ENCODE measurements at regions not wholly inside any gene's neighbourhood (a gene's known extent, or its start where the extent isn't known, plus 50 kb on each side); places are given as distances from the start of the nearest gene placed in this dataset.

DNA sequence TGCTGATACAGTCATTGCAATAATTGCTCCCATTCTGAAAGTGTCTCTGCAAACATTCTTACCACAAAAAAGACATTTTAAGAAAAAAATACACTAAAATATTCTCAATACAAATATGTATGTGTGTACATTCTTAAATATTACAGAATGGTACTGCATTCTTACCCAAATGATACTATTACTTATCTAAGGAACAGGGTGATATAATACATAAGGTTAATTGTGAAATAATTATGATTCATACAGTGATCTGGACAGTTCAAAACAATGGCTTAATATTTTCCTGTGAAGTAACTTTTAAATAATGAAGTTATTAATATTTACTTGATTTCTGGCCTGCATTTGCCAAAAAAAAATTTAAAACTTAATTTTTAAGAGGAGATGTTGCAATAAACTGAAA lies 694.6 kb downstream of the TUSC7 start:
- no peak for DNase-seq (ENCODE audit: low read depth in 3 of 3)

- DNase-seq (ENCODE audit: low read depth in 3 of 3), result no peak
Measured at GRCh38 chr3:117404730-117405129, 695.2 kb downstream of the TUSC7 start.

GRCh38 chr3:117405359-117405758 lies 695.8 kb downstream of the TUSC7 start:
- DNase-seq (ENCODE audit: low read depth in 3 of 3), result no peak

DNA sequence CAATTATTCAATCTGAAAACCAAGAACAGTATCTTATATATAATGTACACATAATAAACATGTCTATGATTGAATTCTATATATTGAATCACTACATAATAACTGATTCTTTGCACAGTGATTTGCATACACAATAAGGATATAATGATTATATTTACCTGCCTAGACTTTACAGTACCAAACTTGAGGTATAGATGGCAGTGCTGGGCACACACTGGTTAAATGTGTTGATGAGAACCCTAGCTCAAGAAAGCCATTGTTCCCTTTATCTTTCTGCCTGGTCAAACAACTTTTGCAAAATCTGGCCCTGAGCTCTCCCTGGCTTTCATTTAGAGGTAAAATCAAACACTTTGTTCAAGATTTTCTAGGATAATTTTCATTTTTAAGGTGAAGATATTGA lies 697.7 kb downstream of the TUSC7 start:
- no peak for DNase-seq (ENCODE audit: low read depth in 3 of 3)

DNA sequence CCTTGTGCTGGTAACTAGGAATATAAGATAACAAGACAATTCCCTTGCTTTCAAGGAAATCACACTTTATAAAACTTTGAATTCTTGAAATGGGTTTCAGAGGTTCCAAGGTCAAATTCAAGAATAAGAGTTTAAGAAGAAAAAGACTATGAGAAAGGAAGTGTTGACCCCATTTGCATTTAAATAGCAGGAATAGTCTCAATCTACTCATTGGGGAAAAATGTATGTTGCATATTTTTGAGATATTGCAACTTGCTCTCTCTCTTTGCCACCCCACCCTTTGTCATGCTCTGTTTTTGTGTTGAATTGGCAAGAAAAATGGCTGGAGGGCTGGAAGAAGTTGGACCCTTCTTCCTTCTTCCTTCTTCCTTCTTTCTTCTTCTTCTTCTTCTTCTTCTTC lies 699.2 kb downstream of the TUSC7 start:
- DNase-seq (ENCODE audit: low read depth in 3 of 3), result no peak

DNA sequence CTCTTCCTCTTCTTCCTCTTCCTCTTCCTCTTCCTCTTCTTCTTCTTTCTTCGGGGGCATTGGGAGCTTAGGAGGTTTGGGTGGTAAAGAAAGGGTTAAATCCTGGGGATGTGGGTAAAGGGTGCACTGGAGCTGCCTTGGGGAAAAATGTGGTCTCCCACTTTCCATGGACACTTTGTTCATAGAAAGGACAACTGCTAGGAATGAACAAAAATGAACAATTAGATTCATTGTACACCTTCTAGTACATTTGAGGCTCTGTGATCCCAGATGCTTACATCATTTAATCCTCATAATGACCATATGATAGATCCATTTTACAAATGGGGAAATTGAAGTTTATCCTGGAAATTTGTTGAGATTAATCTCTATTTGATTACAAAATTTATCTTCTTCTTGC lies 699.7 kb downstream of the TUSC7 start:
- no peak for DNase-seq (ENCODE audit: low read depth in 3 of 3)

GRCh38 chr3:117409701-117410459 lies 700.3 kb downstream of the TUSC7 start:
- DNase-seq (ENCODE audit: low read depth in 3 of 3), result no peak

- DNase-seq (ENCODE audit: low read depth in 3 of 3), result no peak
Measured at GRCh38 chr3:117411971-117412370, 702.4 kb downstream of the TUSC7 start.

- DNase-seq (ENCODE audit: low read depth in 3 of 3), result no peak
Measured at GRCh38 chr3:117417411-117417810, 707.8 kb downstream of the TUSC7 start.

GRCh38 chr3:117427081-117427480 lies 717.5 kb downstream of the TUSC7 start:
- DNase-seq (ENCODE audit: low read depth in 3 of 3), result no peak

- no peak for DNase-seq (ENCODE audit: low read depth in 3 of 3)
Measured at GRCh38 chr3:117433427-117433826, 723.8 kb downstream of the TUSC7 start.

DNA sequence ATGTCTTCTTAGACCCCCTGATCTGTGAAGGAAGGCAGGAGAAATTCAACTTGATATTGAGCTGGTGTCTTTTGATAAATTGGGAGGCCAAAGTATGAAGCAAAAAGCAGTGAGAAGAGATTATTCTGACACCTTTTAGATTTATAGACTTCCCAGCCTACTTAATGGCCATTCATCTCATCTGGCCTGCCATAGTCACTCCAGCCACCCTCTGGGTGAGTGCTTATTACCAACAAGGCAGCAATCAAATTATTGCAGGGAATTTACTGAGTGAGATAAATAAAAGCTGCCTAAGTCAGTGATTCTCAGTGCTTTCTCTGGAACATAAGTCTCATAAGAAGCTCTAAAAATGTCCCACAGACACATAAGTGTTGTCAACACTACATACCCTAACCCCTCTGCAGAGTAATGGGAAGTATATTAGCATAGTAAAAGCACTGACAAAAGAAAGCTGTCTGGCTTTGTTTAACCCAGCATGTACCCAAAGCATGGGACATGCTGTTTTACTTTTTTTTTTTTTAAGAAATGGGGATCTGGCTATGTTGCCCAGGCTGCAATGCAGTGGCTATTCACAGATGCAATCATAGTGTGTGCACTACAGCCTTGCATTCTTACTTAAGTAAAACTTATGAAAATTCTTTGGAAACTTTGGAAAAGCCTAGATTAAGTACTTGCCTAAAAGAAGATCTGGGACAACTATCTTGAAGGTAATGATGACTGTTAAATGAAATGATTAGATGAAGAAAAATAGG lies 725.3 kb downstream of the TUSC7 start:
- no peak for DNase-seq (ENCODE audit: low read depth in 3 of 3)

- DNase-seq (ENCODE audit: low read depth in 3 of 3), result no peak
Measured at GRCh38 chr3:117435506-117435905, 725.9 kb downstream of the TUSC7 start.

- DNase-seq (ENCODE audit: low read depth in 3 of 3), result no peak
Measured at GRCh38 chr3:117439812-117440211, 730.2 kb downstream of the TUSC7 start.

GRCh38 chr3:117441851-117442250 lies 732.3 kb downstream of the TUSC7 start:
- no peak for DNase-seq (ENCODE audit: low read depth in 3 of 3)

- DNase-seq (ENCODE audit: low read depth in 3 of 3), result no peak
Measured at GRCh38 chr3:117442566-117442965, 733.0 kb downstream of the TUSC7 start.

- no peak for DNase-seq (ENCODE audit: low read depth in 3 of 3)
Measured at GRCh38 chr3:117443014-117443413, 733.4 kb downstream of the TUSC7 start.

- no peak for DNase-seq (ENCODE audit: low read depth in 3 of 3)
Measured at GRCh38 chr3:117444175-117444574, 734.6 kb downstream of the TUSC7 start.

DNA sequence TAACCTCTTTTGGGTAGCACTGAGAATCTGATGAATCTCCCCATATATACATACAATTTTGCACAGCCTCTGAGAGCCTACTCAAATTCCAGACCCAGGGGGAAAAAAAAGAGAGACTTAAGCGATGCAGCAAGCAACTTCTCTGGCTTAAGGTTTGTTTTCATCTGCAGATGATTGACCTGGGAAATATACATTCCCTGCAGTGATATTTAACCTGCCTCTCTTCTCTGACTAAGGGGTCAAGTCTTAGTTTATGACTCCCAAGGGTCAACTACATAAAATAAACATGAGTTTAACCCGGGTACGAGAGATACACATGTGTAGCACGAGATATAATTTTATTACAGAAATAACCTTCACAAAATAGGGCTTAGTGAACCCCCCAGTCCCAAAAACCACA lies 737.8 kb downstream of the TUSC7 start:
- no peak for DNase-seq (ENCODE audit: low read depth in 3 of 3)

DNA sequence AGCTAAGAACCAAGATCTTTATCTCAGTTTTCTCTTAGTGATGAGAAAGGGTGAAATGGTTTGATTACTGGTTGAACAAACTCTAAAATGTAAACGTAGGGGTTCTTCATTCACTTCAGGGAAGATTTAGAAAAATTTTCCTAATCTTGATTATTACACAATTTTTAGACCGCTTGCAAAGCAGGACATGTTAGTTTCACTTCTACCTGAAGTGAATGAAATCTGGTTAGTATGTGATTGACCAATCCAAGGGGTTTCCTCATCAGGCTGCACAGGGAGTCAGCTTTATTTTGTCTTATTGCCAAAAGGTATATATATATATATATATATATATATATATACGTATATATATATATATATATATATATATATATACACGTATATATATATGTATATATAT lies 740.4 kb downstream of the TUSC7 start:
- no peak for DNase-seq (ENCODE audit: low read depth in 3 of 3)

- DNase-seq (ENCODE audit: low read depth in 3 of 3), result no peak
Measured at GRCh38 chr3:117454254-117454653, 744.7 kb downstream of the TUSC7 start.

- DNase-seq (ENCODE audit: low read depth in 3 of 3), result no peak
Measured at GRCh38 chr3:117454908-117455307, 745.3 kb downstream of the TUSC7 start.

DNA sequence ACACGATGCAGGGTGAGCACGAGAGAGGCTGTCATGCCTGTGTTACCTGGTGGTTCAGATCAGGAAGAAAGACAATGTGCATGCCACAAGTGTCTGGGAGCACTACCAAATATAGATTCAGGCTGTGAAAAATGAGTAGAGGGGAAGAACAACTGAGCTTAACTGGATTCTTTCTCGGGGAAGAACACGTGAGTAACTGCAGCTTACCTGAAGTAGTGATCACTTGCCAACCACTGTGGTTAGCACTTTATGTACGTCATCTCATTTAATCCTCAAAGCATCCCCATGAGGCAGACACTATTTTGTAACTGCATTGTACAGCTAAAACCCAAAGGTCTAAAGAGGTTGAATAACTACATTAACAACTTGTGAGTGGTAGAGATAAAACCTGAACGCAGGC lies 746.2 kb downstream of the TUSC7 start:
- no peak for DNase-seq (ENCODE audit: low read depth in 3 of 3)
